Thyroid gland (tissue), 4 donors: ENCODE measurements at regions not wholly inside any gene's neighbourhood (a gene's known extent, or its start where the extent isn't known, plus 50 kb on each side); places are given as distances from the start of the nearest gene placed in this dataset.

Experiments used
- CTCF ChIP-seq, 6 experiments: fragments of 200-600 bp in 3 of 6; fragments of 450-650 bp in 3 of 6; sonication (generic) in 3 of 6; IDR thresholded peaks; one replicate each; pipeline ENCODE4 v1.5.1; 2016 to 2019; ENCODE audit warnings: antibody characterized with exemption in 6 of 6, mild to moderate bottlenecking in 2 of 6, inconsistent platforms in 1 of 6, moderate library complexity in 1 of 6
- POLR2A ChIP-seq, 2 donors: fragments of 450-650 bp; IDR thresholded peaks; one replicate each; pipeline ENCODE4 v1.6.1; 2017; ENCODE audit warnings: antibody characterized with exemption in 2 of 2, mild to moderate bottlenecking in 2 of 2, moderate library complexity in 1 of 2

GRCh38 chr10:112005044-112005443, 178.5 kb downstream of the GPAM start:
- TF ChIP-seq CTCF (IDR thresholded peaks at IDR 0.05): no peak
- TF ChIP-seq POLR2A (IDR thresholded peaks at IDR 0.05): no peak
